Stomach smooth muscle (tissue), 2 donors: ENCODE measurements at regions not wholly inside any gene's neighbourhood (a gene's known extent, or its start where the extent isn't known, plus 50 kb on each side); places are given as distances from the start of the nearest gene placed in this dataset.

Experiments used
- H3K27ac ChIP-seq: one replicate; pipeline ENCODE4 v1.7.0; 2013; ENCODE audit warnings: mild to moderate bottlenecking, low read length, inconsistent platforms
- H3K27me3 ChIP-seq, 2 donors: one replicate each; pipeline ENCODE4 v1.7.0; 2013; ENCODE audit warnings: low read length in 2 of 2; ENCODE audit not compliant: insufficient read depth in 2 of 2, control insufficient read depth in 1 of 2
- H3K36me3 ChIP-seq, 2 donors: one replicate each; pipeline ENCODE4 v1.7.0; 2013; ENCODE audit warnings: low read length in 2 of 2; ENCODE audit not compliant: control insufficient read depth in 2 of 2, insufficient read depth in 2 of 2
- H3K4me1 ChIP-seq: one replicate; pipeline ENCODE4 v1.7.0; 2013; ENCODE audit warnings: low read length; ENCODE audit not compliant: control insufficient read depth, insufficient read depth
- H3K4me3 ChIP-seq, 2 donors: one replicate each; pipeline ENCODE4 v1.7.0; 2013; ENCODE audit warnings: low read length in 2 of 2
- H3K9ac ChIP-seq, 2 donors: one replicate each; pipeline ENCODE4 v1.7.0; 2013; ENCODE audit warnings: low read length in 2 of 2, mild to moderate bottlenecking in 1 of 2
- H3K9me3 ChIP-seq, 2 donors: one replicate each; pipeline ENCODE4 v1.7.0; 2013; ENCODE audit warnings: low read length in 2 of 2; ENCODE audit not compliant: control insufficient read depth in 2 of 2
- donor health status: healthy.
- donor health status: Pancreatic carcinoma.

- H3K9ac ChIP-seq, result no peak overlapping the region
- no peak overlapping the region for H3K27ac ChIP-seq
Observed at GRCh38 chr3:167188592-167188991, 191.5 kb downstream of the ZBBX start.

DNA sequence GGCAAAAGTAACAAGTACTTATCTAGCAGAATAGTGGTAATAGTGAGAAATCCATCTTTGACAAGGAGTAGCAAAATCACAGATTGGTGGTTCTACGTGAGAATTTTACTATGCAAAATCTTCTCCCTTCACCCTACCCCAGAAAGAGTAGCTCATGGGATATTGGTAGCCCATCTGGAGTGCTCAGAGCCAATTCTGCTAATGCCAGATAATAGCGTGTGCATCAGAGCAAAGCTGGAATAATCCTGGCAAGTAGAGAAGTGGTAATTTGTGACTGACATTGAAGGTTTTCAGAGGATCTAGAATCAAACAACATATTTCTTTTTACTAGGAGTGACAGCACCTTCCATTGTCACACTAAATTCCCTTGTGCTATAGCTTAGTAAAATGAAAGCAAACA lies 192.9 kb downstream of the ZBBX start:
- Histone ChIP-seq H3K9me3 (no peaks in the 10 kb centered on the region), H3K27me3 (no peaks in the 10 kb centered on the region), H3K9ac (no peak overlapping the region), H3K4me1 (no peaks in the 10 kb centered on the region), H3K36me3 (no peaks in the 10 kb centered on the region), H3K27ac (no peak overlapping the region), H3K4me3 (no peak overlapping the region)

More at GRCh38 chr3:167188592-167188991, 191.5 kb downstream of the ZBBX start:
- Histone ChIP-seq H3K4me3 (no peak overlapping the region), H3K9me3 (peaks cover 0 to 4% of the 10 kb centered on the region in 2 donors), H3K36me3 (no peaks in the 10 kb centered on the region), H3K4me1 (no peaks in the 10 kb centered on the region), H3K27me3 (no peaks in the 10 kb centered on the region)

DNA sequence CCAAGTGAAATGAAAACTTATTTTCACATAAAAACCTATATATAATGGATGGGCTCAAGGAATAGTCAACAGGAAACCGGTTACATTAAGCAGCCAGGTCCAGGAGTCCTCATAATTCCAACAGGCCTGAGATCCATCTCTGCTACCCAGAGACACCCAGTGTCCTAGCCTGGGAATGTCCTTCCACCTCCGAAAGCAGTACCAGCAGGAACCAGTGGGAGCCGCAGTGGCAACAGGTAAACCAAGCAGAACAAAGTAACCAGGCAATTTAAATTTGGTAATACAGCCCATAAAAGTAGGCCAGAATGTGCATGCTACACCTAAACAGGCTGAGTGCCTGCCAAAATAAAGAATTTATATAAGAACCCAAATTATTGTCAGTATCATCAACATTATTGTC lies 195.6 kb downstream of the ZBBX start:
- Histone ChIP-seq H3K27me3 (no peaks in the 10 kb centered on the region), H3K9ac (no peak overlapping the region), H3K4me1 (no peaks in the 10 kb centered on the region)

DNA sequence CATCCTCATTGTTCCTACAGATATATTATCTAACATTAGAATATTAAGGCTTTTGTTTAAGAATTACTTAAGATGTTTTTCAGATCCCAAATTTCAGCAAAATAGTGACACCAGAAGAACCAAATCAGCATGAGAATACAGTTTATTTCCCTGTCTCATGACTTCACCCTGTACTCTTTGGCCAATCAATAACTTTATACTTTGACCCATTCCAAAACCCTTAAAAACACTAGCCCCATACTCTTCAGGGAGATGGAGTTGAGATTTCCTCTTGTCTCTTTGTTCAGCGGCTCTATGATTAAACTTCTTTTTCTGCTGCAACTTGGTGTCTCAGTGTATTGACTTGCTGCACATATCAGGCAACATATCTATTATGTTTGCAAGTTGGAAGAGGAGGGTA lies 207.7 kb downstream of the ZBBX start:
- Histone ChIP-seq H3K4me3 (no peak overlapping the region), H3K36me3 (no peaks in the 10 kb centered on the region), H3K4me1 (no peaks in the 10 kb centered on the region), H3K9ac (no peak overlapping the region), H3K27me3 (no peaks in the 10 kb centered on the region), H3K27ac (no peak overlapping the region), H3K9me3 (no peaks in the 10 kb centered on the region)

More for the DNA sequence above, 195.6 kb downstream of the ZBBX start:
- no peak overlapping the region for H3K27ac ChIP-seq
- no peak overlapping the region for H3K4me3 ChIP-seq
- no peaks in the 10 kb centered on the region for H3K9me3 ChIP-seq
- H3K36me3 ChIP-seq, result no peaks in the 10 kb centered on the region

- H3K9ac ChIP-seq, result no peak overlapping the region
- no peaks in the 10 kb centered on the region for H3K27me3 ChIP-seq
- no peaks in the 10 kb centered on the region for H3K36me3 ChIP-seq
- H3K4me1 ChIP-seq, result no peaks in the 10 kb centered on the region
- no peak overlapping the region for H3K4me3 ChIP-seq
- no peaks in the 10 kb centered on the region for H3K9me3 ChIP-seq
- no peak overlapping the region for H3K27ac ChIP-seq
Observed at GRCh38 chr3:167167491-167167890, 212.6 kb downstream of the ZBBX start.

GRCh38 chr3:167166594-167167253 lies 213.4 kb downstream of the ZBBX start:
- Histone ChIP-seq H3K27me3 (no peaks in the 10 kb centered on the region), H3K4me3 (no peak overlapping the region), H3K36me3 (no peaks in the 10 kb centered on the region), H3K9ac (no peak overlapping the region), H3K4me1 (no peaks in the 10 kb centered on the region), H3K27ac (no peak overlapping the region), H3K9me3 (no peaks in the 10 kb centered on the region)

DNA sequence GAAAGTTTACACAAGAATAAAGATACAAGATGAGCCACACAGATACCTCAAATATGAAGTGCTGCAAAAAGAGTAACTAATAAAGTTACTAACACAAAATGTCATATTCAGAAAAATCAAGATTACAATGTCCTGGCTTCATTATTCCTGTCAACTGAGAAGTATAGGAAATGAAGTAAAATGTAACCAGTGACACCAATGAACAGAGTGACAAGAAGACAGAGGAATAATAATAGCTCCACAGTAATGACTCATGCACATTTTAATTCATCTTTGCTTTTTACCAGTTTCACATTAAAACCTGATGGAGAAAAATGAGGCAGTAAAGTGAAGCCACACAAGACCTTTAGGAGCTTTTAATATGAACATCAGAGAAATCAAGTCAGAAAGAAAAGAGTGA lies 214.1 kb downstream of the ZBBX start:
- Histone ChIP-seq H3K27me3 (no peaks in the 10 kb centered on the region), H3K36me3 (no peaks in the 10 kb centered on the region), H3K27ac (no peak overlapping the region), H3K4me1 (no peaks in the 10 kb centered on the region), H3K9me3 (no peaks in the 10 kb centered on the region), H3K9ac (no peak overlapping the region), H3K4me3 (no peak overlapping the region)

DNA sequence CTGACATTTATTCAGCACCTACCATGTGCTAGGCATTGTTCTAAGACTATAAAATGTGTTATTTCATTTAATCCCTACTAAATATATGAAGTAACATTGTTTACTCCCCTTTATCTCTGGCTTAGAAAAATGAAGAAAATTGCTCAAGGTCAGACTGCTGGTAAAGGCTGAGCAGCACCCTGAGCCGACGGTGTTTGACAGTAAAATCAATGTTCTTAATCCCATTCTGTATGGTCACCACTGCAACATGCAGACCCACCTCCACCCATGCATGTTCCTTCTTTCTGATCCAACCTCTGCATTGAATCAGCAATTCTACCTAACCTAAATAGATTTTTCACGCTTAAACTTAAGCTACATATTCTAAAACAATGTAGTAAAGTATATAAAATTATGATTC lies 216.5 kb downstream of the ZBBX start:
- Histone ChIP-seq H3K27ac (no peak overlapping the region), H3K27me3 (no peaks in the 10 kb centered on the region), H3K9ac (no peak overlapping the region), H3K4me3 (no peak overlapping the region), H3K36me3 (no peaks in the 10 kb centered on the region), H3K4me1 (no peaks in the 10 kb centered on the region), H3K9me3 (no peaks in the 10 kb centered on the region)

- Histone ChIP-seq H3K9me3 (no peaks in the 10 kb centered on the region), H3K27me3 (no peaks in the 10 kb centered on the region), H3K4me3 (no peak overlapping the region), H3K4me1 (no peaks in the 10 kb centered on the region), H3K27ac (no peak overlapping the region), H3K9ac (no peak overlapping the region), H3K36me3 (no peaks in the 10 kb centered on the region)
Observed at GRCh38 chr3:167162083-167162482, 218.0 kb downstream of the ZBBX start.

GRCh38 chr3:167160781-167161180 lies 219.3 kb downstream of the ZBBX start:
- Histone ChIP-seq H3K27me3 (no peaks in the 10 kb centered on the region), H3K4me1 (no peaks in the 10 kb centered on the region), H3K27ac (no peak overlapping the region), H3K36me3 (no peaks in the 10 kb centered on the region), H3K4me3 (no peak overlapping the region), H3K9me3 (no peaks in the 10 kb centered on the region), H3K9ac (no peak overlapping the region)

DNA sequence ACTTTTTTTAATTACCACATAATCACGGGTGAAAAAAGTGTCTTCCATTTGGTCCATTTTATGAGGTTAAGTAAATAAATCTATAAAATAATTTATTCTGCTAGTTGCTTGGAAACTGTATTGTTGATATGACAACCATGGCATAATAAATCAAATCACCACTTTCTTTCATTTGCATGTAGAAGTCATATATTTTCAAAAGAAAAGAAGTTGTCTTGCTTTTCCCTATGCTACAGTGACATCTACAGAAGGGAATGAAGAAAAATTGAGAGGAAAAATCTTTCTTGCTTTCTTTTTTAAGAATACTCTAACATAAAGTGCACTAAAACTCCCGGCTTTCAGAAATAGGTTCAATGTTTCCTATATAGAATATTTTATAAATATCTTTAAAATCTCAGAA lies 228.5 kb downstream of the ZBBX start:
- Histone ChIP-seq H3K9ac (no peak overlapping the region), H3K4me3 (no peak overlapping the region)

More for the DNA sequence above, 228.5 kb downstream of the ZBBX start:
- Histone ChIP-seq H3K9me3 (no peaks in the 10 kb centered on the region), H3K36me3 (no peaks in the 10 kb centered on the region), H3K4me1 (no peaks in the 10 kb centered on the region), H3K27ac (no peak overlapping the region), H3K27me3 (no peaks in the 10 kb centered on the region)
